ENCODE measurements at regions not wholly inside any gene's neighbourhood (a gene's known extent, or its start where the extent isn't known, plus 50 kb on each side); places are given as distances from the start of the nearest gene placed in this dataset.

DNA sequence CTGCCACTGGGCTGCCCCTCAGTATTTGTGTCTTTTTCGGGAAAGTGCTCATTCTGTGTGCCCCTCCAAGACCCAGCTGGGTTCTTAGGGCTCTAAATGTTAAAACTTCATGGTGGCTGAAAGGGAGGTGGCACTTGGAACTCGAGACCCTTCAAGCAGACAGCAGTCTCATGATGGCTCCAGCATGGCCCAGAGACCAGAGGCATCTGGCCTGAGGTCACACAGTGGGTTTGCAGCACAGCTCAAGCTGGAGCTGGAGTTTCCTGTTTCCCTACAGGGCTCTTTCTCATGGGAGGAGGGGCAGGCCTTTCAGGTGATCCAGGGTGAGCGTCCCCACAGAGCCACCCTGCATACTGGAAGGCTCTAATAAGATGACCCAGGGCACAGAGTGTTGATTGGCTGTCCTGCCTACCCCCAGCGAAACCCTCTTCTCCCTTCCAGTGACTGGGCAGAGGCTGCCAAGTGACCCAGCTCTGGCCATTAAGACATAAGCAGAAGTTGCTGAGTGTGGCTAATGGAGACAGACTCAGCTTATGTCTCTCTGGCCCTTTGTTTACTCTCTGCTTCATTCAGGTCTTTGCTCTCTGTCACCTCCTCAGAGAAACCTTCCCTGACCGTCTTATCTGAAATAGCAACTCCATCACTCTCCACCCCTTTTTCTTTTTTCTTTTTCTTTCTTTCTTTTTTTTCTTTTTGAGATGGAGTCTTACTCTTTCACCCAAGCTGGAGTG lies 166.6 kb upstream of the SMAD3 start:
- H3K4me3 ChIP-seq = no peak overlapping the region
- H3K9me3 ChIP-seq = no peaks in the 10 kb centered on the region
- TF ChIP-seq, protein P1, sequence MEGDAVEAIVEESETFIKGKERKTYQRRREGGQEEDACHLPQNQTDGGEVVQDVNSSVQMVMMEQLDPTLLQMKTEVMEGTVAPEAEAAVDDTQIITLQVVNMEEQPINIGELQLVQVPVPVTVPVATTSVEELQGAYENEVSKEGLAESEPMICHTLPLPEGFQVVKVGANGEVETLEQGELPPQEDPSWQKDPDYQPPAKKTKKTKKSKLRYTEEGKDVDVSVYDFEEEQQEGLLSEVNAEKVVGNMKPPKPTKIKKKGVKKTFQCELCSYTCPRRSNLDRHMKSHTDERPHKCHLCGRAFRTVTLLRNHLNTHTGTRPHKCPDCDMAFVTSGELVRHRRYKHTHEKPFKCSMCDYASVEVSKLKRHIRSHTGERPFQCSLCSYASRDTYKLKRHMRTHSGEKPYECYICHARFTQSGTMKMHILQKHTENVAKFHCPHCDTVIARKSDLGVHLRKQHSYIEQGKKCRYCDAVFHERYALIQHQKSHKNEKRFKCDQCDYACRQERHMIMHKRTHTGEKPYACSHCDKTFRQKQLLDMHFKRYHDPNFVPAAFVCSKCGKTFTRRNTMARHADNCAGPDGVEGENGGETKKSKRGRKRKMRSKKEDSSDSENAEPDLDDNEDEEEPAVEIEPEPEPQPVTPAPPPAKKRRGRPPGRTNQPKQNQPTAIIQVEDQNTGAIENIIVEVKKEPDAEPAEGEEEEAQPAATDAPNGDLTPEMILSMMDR (IDR thresholded peaks at IDR 0.05) = no peak
- H3K4me1 ChIP-seq = peaks cover 0 to 12% of the 10 kb centered on the region in 2 donors
- H3K27me3 ChIP-seq = no peaks in the 10 kb centered on the region
- H3K27ac ChIP-seq = no peak overlapping the region
- DNase-seq (ENCODE audit: low spot score) = no peak
- H3K36me3 ChIP-seq = no peaks in the 10 kb centered on the region

DNA sequence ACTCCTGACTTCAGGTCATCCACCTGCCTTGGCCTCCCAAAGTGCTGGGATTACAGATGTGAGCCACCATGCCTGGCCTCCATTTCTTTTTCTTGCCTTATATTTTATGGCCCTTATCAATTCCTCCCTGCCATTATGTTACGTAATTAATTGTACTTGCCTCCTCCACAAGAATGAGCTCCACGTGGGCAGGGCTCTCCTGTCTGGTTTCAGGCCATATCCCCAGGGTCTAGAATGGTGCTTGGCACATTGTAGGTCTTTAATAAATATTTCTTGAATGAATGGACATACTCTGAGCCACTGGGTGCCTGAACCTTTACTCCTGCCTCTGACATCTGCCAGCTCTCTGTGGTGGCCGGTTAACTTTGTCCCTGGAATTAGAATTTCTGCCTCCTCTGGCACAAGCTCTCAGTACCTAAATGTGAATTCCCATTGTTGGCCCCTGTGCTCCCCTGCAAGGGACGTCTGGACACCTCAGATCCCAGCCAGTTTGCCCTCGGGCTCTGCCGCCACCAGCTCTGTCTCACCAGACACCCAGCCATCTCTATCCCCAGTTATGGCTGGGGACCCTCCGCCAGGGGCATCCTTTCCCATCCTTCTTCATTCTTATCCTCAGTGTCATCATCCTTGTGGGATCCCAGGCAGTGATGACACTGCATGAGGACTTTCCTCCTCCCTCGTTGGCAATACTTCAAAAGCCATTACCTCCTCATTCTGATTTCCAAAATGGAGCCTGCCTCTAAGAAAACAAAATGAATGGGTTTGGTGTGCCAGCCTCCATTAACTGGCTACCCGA lies 165.6 kb upstream of the SMAD3 start:
- peaks cover 0 to 10% of the 10 kb centered on the region in 2 donors for H3K4me1 ChIP-seq

DNA sequence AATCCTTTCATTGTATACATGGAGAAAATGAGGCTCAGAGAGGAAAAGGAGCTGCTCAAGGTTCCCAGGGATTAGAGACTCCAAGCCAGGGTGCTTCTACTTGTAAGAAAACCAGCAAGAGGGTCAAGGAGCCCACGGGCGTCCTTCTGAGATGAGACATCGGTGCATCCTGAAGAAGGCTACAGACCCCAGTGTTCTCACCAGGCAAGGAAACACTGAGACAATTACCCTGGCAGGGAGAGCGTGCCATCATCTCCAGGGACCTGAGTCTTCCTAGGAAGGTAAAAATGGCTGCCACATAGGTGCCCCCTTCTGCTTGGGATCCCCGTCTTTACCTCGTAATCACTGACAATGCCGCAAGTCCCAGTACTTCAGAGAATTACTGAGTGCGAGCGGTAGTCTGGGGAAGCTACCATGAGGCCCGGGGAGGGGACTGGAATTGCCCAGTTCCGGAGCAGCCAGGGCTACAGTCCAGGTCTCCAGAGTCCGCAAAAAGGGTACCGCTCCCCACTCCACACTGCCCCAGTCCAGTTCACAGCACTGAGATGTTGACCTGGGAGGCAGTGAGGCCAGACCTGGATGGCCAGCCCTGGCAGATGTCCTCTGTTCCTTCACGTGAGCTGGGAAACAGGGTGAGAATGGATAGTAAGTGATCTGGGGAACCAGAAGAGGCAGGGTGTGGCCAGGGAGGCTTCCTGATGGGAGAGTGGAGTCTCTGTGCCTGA lies 164.7 kb upstream of the SMAD3 start:
- Histone ChIP-seq H3K9me3 (no peaks in the 10 kb centered on the region), H3K27me3 (no peaks in the 10 kb centered on the region), H3K36me3 (no peaks in the 10 kb centered on the region), H3K4me1 (peaks cover 0 to 10% of the 10 kb centered on the region in 2 donors), H3K4me3 (no peak overlapping the region), H3K27ac (peak overlapping the region; percentile 48 to 59)
- TF ChIP-seq, protein P1 (IDR thresholded peaks at IDR 0.05) = no peak
- no peak for DNase-seq (ENCODE audit: low spot score)

More for the DNA sequence above, 165.6 kb upstream of the SMAD3 start:
- no peak overlapping the region for H3K27ac ChIP-seq
- no peak overlapping the region for H3K4me3 ChIP-seq
- no peaks in the 10 kb centered on the region for H3K27me3 ChIP-seq
- DNase-seq (ENCODE audit: low spot score) = no peak
- TF ChIP-seq, protein P1 (IDR thresholded peaks at IDR 0.05) = no peak
- no peaks in the 10 kb centered on the region for H3K36me3 ChIP-seq
- H3K9me3 ChIP-seq = no peaks in the 10 kb centered on the region

DNA sequence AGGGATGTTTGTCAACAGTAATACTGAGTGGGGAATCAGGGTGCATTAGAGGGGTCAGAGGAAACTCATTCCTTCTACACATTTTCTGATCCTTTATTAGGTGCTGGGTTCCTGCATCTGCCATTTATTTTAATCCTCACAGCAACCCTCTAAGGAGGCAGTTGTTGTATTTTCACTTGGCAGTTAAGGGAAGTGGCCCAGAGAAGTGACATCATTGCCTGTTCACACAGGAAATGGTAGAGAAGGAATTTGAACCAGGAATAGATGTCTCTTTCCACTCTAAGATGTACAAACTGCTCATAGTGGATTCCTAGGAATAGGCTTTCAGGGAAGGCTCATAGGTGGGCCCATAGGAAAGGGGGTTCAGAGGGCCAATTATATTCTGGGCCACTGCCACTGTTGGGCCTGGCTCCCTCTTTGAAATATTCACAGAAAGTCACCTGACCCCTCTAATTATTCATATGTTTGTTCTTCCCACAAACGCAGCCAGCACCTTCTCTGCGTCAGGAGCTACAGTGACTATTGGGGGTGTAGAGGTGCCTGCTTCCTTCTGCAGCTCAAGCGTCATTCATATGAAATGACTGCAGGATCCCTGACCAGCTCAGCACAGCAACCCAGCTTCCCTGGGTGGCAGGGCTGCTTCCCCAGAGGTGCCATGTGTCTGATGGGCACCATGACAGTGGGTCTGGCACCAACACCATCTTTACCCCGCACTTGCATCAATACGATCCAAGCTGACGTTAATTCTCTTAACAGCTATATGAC lies 163.9 kb upstream of the SMAD3 start:
- DNase-seq (ENCODE audit: low spot score) = no peak
- Histone ChIP-seq H3K4me1 (peaks cover 0 to 10% of the 10 kb centered on the region in 2 donors), H3K27ac (peak overlapping the region; percentile 48 to 59), H3K9me3 (no peaks in the 10 kb centered on the region), H3K4me3 (no peak overlapping the region), H3K27me3 (no peaks in the 10 kb centered on the region), H3K36me3 (no peaks in the 10 kb centered on the region)
- TF ChIP-seq, protein P1 (IDR thresholded peaks at IDR 0.05) = no peak

DNA sequence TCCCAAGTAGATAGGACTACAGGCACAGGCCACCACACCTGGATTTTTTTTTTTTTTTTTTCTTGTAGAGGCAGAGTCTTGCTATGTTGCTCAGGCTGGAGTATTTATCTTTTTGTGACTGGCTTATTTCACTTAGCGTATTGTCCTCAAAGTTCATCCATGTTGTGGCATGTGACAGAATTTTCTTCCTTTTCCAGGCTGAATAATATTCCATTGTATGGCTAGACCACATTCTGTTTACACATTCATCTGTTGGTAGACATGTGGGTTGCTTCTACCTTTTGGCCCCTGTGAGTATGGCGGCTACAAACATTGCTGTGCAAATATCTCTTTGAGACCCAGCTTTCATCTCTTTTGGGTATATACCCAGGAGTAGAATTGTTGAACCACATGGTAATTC lies 160.2 kb upstream of the SMAD3 start:
- TF ChIP-seq, protein P1 (IDR thresholded peaks at IDR 0.05) = no peak
- no peak overlapping the region for H3K4me3 ChIP-seq
- H3K36me3 ChIP-seq = no peaks in the 10 kb centered on the region
- H3K27ac ChIP-seq = no peak overlapping the region
- DNase-seq (ENCODE audit: low spot score) = no peak
- H3K4me1 ChIP-seq = peaks cover 0 to 27% of the 10 kb centered on the region in 2 donors
- H3K9me3 ChIP-seq = no peaks in the 10 kb centered on the region
- H3K27me3 ChIP-seq = no peaks in the 10 kb centered on the region
